Endothelial cell of umbilical vein (primary cell): ENCODE measurements at regions not wholly inside any gene's neighbourhood (a gene's known extent, or its start where the extent isn't known, plus 50 kb on each side); places are given as distances from the start of the nearest gene placed in this dataset.

Source experiments
- CTCF ChIP-seq, 2 donors: IDR thresholded peaks; 1 replicate in 1 of 2; 2 replicates in 1 of 2; pipeline ENCODE4 v1.5.1; 2011; ENCODE audit warnings: low read length in 2 of 2, mild to moderate bottlenecking in 2 of 2, moderate library complexity in 2 of 2, control low read depth in 1 of 2, inconsistent platforms in 1 of 2, low read depth in 1 of 2; ENCODE audit not compliant: insufficient read depth in 1 of 2; ENCODE audit errors: extremely low read depth in 1 of 2
- EZH2 ChIP-seq: IDR thresholded peaks from 2 replicates; pipeline ENCODE4 v1.6.1; 2012; ENCODE audit warnings: borderline replicate concordance, low read depth, mild to moderate bottlenecking, moderate library complexity, low read length, inconsistent platforms; ENCODE audit not compliant: severe bottlenecking
- FOS ChIP-seq: IDR thresholded peaks from 2 replicates; pipeline ENCODE4 v1.6.1; 2011; ENCODE audit warnings: mild to moderate bottlenecking, low read length, moderate library complexity, borderline replicate concordance; ENCODE audit not compliant: insufficient read depth
- GATA2 ChIP-seq: IDR thresholded peaks from 2 replicates; pipeline ENCODE4 v1.7.0; 2011; ENCODE audit warnings: low read depth, mild to moderate bottlenecking, moderate library complexity, mixed read lengths, low read length; ENCODE audit not compliant: insufficient read length, insufficient read depth
- JUN ChIP-seq: IDR thresholded peaks from 2 replicates; pipeline ENCODE4 v1.6.1; 2011; ENCODE audit warnings: borderline replicate concordance, low read depth; ENCODE audit not compliant: insufficient read length, insufficient read depth
- MAX ChIP-seq: IDR thresholded peaks from 2 replicates; pipeline ENCODE4 v1.6.1; 2011; ENCODE audit not compliant: insufficient read depth, insufficient read length
- POLR2A ChIP-seq: IDR thresholded peaks from 2 replicates; pipeline ENCODE4 v1.6.1; 2012; ENCODE audit warnings: low read depth, mild to moderate bottlenecking, control low read depth, low read length
- POLR2AphosphoS5 ChIP-seq: IDR thresholded peaks from 2 replicates; pipeline ENCODE4 v1.6.1; 2012; ENCODE audit warnings: low read depth, mild to moderate bottlenecking, control low read depth, low read length, moderate library complexity; ENCODE audit not compliant: insufficient read depth

GRCh38 chrX:42079968-42080367, 156.6 kb upstream of the CASK start:
- TF ChIP-seq CTCF (IDR thresholded peaks at IDR 0.05; ENCODE audit: extremely low read depth in 1 of 2, insufficient read depth in 1 of 2, low read depth in 1 of 2, low read length in 2 of 2) (no peak), MAX (no peak), POLR2A (no peak), POLR2AphosphoS5 (no peak), EZH2 (no peak), FOS (no peak), JUN (no peak), GATA2 (no peak)
